A549 (cell line): ENCODE measurements at regions not wholly inside any gene's neighbourhood (a gene's known extent, or its start where the extent isn't known, plus 50 kb on each side); places are given as distances from the start of the nearest gene placed in this dataset.

Experiments used
- ATAC-seq, 2 experiments: fragments of 200-7000 bp in 1 of 2; fragments of >200 bp in 1 of 2; cut with Nextera tagmentation in 1 of 2; cut with Tn5 transposase in 1 of 2; 3 replicates each; pipeline versions ENCODE4 v1.8.0 to v1.9.1; 2018 to 2020; ENCODE audit warnings: mild to moderate bottlenecking in 1 of 2, moderate library complexity in 1 of 2
- CTCF ChIA-PET: fragments of 300-600 bp; sonication (Branson Sonifier 250); formaldehyde crosslinking; extraction: SDS; loops from one replicate; lab custom pipeline; 2021; ENCODE audit warnings: antibody characterized with exemption, inconsistent platforms; lab: Yijun Ruan, JAX
- POLR2A ChIA-PET: fragments of 350-600 bp; formaldehyde crosslinking; extraction: SDS; loops from one replicate; lab custom pipeline; 2021; ENCODE audit warnings: antibody characterized with exemption, inconsistent platforms; lab: Yijun Ruan, JAX
- DNase-seq, 2 experiments: peaks; one replicate each; pipeline versions ENCODE4 v3.0.0 to v3.0.0-alpha.2; 2011 to 2016; ENCODE audit warnings: low read depth in 1 of 2, low spot score in 1 of 2
- FAIRE-seq: peaks from 2 replicates; lab custom pipeline; 2011; peaks lifted over from hg19 to GRCh38; lab: Jason Lieb, UNC
- H3K27ac ChIP-seq, 2 experiments: fragments of >200 bp; sonication (Bioruptor Twin); formaldehyde crosslinking; 3 replicates each; pipeline ENCODE4 v1.5.1; 2016 to 2017
- H3K4me1 ChIP-seq: fragments of >200 bp; sonication (Bioruptor Twin); formaldehyde crosslinking; 3 replicates; pipeline ENCODE4 v1.6.1; 2016
- H3K4me2 ChIP-seq: fragments of >200 bp; sonication (Bioruptor Twin); formaldehyde crosslinking; 3 replicates; pipeline ENCODE4 v1.6.1; 2016
- H3K4me3 ChIP-seq: fragments of >200 bp; sonication (Bioruptor Twin); formaldehyde crosslinking; 3 replicates; pipeline ENCODE4 v1.5.1; 2016
- H3K9me3 ChIP-seq: fragments of >200 bp; sonication (Bioruptor Twin); formaldehyde crosslinking; 3 replicates; pipeline ENCODE4 v1.6.1; 2016
- CEBPB ChIP-seq, 2 experiments: fragments of >200 bp in 1 of 2; sonication (Bioruptor Twin) in 1 of 2; formaldehyde crosslinking in 1 of 2; IDR thresholded peaks; 2 replicates each; pipeline ENCODE4 v1.6.1; 2012 to 2016
- CHD4 ChIP-seq: fragments of 200-600 bp; sonication (generic); IDR thresholded peaks from 2 replicates; pipeline ENCODE4 v1.6.1; 2016; ENCODE audit warnings: antibody characterized with exemption, mild to moderate bottlenecking, borderline replicate concordance
- HEYL ChIP-seq: fragments of 250-450 bp; sonication (Bioruptor Pico); IDR thresholded peaks from 2 replicates; pipeline ENCODE4 v1.8.0; 2021; ENCODE audit warnings: mild to moderate bottlenecking, moderate library complexity
- KDM1A ChIP-seq: fragments of 200-600 bp; sonication (generic); IDR thresholded peaks from 2 replicates; pipeline ENCODE4 v1.6.1; 2016; ENCODE audit warnings: low read depth, mild to moderate bottlenecking
- NFE2L2 ChIP-seq: fragments of 150-350 bp; conservative IDR thresholded peaks from 2 replicates; pipeline ENCODE4 v1.6.1; 2014; ENCODE audit warnings: low read length
- NR3C1 ChIP-seq: fragments of >200 bp; sonication (Bioruptor Twin); formaldehyde crosslinking; IDR thresholded peaks from 3 replicates; pipeline ENCODE4 v1.6.1; 2017
- POLR2AphosphoS2 ChIP-seq: conservative IDR thresholded peaks from 2 replicates; pipeline ENCODE4 v1.6.1; 2012; ENCODE audit warnings: low read length, improper control_type of control experiment, inconsistent platforms
- RAD21 ChIP-seq, 2 experiments: fragments of >200 bp in 1 of 2; sonication (Bioruptor Twin) in 1 of 2; formaldehyde crosslinking in 1 of 2; IDR thresholded peaks in 1 of 2; conservative IDR thresholded peaks in 1 of 2; 2 replicates in 1 of 2; 3 replicates in 1 of 2; pipeline ENCODE4 v1.6.1; 2012 to 2018; ENCODE audit warnings: inconsistent platforms in 1 of 2
- RFX5 ChIP-seq: fragments of 450-650 bp; IDR thresholded peaks from 2 replicates; pipeline ENCODE4 v1.7.1; 2014; ENCODE audit warnings: antibody characterized with exemption, mild to moderate bottlenecking, moderate library complexity
- ZC3H11A ChIP-seq: fragments of 450-650 bp; IDR thresholded peaks from 2 replicates; pipeline ENCODE4 v1.6.1; 2014; ENCODE audit warnings: antibody characterized with exemption, mild to moderate bottlenecking
- ZSCAN20 ChIP-seq: fragments of 250-450 bp; sonication (Bioruptor Pico); IDR thresholded peaks from 2 replicates; pipeline ENCODE4 v1.8.0; 2022; ENCODE audit warnings: mild to moderate bottlenecking, moderate library complexity
- WGBS: methylation state at CpG from one replicate; pipeline ENCODE4 v1.1.6; 2017; ENCODE audit errors: missing lambda C conversion rate; 5-methylcytosine and 5-hydroxymethylcytosine counted together
- TF ChIP-seq, protein P1 (sequence below): IDR thresholded peaks from 2 replicates; pipeline ENCODE4 v1.6.1; 2012
- TF ChIP-seq, protein P2 (sequence below): fragments of >200 bp; sonication (Bioruptor Twin); formaldehyde crosslinking; IDR thresholded peaks from 3 replicates; pipeline ENCODE4 v1.6.1; 2016
- TF ChIP-seq, protein P3 (sequence below): fragments of 450-650 bp; IDR thresholded peaks from 2 replicates; pipeline ENCODE4 v1.6.1; 2014; ENCODE audit warnings: antibody characterized with exemption
- TF ChIP-seq, protein P4 (sequence below): fragments of 250-450 bp; sonication (Bioruptor Pico); IDR thresholded peaks from 2 replicates; pipeline ENCODE4 v1.5.0; 2021; ENCODE audit warnings: mild to moderate bottlenecking, moderate library complexity, borderline replicate concordance

DNA sequence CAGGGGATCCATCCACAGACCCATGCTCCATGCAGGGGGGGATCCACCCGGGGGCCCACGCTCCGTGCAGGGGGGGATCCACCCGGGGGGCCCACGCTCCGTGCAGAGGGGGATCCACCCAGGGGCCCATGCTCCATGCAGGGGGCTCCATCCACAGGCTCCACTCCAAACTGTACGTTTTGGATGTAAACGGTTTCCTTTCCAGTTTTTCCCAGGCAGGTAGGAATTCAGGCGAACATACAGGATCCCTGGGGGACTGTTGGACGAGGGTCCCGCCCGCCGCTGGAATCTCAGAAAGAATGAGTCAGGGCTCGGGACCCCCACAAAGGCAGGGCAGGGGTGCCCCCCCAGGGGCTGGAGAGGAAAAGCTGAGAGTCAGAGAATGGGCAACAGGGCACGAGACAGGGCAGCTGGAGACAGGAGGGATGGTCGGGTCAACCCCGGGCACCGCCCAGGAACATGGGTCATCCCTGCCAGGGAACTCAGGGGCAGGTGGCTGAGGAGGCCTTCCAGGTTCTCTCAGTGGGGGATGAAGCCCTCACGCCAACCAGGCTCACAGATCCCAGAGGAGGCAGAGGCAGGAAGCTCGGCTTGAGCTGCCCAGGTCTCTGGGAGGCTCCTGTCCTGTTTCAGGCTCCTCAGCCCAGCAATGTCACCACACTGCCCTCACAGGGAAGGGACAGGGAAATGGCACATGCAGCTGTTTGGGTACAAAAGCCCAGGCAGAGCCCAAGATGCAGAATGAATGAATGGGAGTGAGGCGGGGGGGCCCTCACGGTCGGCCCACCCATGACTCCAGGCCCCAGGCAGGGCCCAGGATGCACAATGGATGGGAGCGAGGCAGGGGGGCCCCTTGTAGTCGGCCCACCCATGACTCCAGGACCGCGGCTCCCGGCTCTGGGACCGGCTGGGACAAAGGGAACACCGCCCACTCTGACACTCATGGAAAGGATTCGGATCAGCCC is 200.2 kb downstream of the BRD1 start:
- H3K9me3 ChIP-seq: no peaks in the 10 kb centered on the region
- no peak for FAIRE-seq
- no peak; a peak in 1 of 6 replicates for ATAC-seq
- H3K4me1 ChIP-seq: no peaks in the 10 kb centered on the region
- DNase-seq: no peak
- TF ChIP-seq RAD21 (conservative IDR thresholded peaks at IDR 0.05 in 1 of 2, IDR thresholded peaks at IDR 0.05 in 1 of 2) (0 out of 5 replicates have a peak, but pooled peaks of 1 of the 2 experiments have one; percentile 10), HEYL (CRISPR knock-in tag) (no peak)
- H3K4me3 ChIP-seq: no peak overlapping the region
- H3K4me2 ChIP-seq: no peak overlapping the region
- H3K27ac ChIP-seq: no peak overlapping the region
- ChIA-PET POLR2A (no interaction called here), CTCF (interaction anchor here (1.2 to 1.3 kb wide), 2 partner anchors 194 to 1050 kb away, joined by 3 read pairs; no protein-coding TSS in a partner anchor)
- WGBS: 14% methylated on average over 13 of the region's 31 CpGs

DNA sequence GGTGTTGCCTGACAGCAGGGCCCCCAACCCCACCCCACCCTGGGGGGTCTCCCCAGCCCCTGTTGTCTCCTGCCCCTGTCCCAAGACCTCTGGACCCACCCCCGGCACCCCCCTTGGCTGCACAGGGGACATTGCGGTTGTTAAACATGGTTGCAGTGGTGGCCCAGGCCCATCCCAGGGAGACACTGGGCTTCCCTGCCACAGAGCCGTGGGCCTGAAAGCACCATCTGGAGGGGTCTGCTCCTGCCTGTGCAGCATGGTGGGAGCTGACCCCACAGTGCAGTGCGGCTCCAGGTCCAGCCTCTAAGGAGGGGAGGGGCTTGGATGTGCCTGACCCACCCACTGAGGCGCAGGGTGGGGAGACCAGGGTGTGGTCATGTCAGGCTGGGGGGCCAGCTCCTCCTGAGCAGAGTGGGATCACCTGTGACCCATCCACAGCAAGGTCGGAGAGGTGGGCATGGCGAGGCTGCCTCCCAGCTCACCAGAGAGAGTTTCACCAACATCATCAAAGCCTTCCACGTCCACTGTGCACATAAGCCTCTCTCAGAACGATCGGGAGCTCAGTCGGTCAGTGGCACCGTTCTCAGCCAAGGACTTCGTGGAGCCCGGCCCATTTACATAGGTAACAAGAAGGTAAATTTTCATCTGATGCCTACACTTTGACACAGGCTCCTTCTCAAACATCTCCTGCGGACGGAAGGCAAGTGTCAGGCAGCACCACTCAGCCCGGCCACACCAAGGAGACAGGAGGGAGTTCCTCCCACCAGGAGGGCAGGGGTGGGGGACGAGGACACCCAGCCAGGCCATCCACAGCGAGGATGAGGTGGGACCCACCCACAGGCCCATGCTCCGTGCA is 201.1 kb downstream of the BRD1 start:
- H3K4me2 ChIP-seq: no peak overlapping the region
- no peak for FAIRE-seq
- POLR2A ChIA-PET: no interaction called here
- no peak for TF ChIP-seq KDM1A
- no peak for TF ChIP-seq ZC3H11A
- TF ChIP-seq, protein P1, sequence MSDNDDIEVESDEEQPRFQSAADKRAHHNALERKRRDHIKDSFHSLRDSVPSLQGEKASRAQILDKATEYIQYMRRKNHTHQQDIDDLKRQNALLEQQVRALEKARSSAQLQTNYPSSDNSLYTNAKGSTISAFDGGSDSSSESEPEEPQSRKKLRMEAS: no peak
- TF ChIP-seq NR3C1: no peak
- TF ChIP-seq CHD4: no peak
- TF ChIP-seq, protein P2, sequence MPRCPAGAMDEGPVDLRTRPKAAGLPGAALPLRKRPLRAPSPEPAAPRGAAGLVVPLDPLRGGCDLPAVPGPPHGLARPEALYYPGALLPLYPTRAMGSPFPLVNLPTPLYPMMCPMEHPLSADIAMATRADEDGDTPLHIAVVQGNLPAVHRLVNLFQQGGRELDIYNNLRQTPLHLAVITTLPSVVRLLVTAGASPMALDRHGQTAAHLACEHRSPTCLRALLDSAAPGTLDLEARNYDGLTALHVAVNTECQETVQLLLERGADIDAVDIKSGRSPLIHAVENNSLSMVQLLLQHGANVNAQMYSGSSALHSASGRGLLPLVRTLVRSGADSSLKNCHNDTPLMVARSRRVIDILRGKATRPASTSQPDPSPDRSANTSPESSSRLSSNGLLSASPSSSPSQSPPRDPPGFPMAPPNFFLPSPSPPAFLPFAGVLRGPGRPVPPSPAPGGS: no peak
- no peak for TF ChIP-seq POLR2AphosphoS2
- TF ChIP-seq NFE2L2: no peak
- TF ChIP-seq ZSCAN20: no peak
- no peak for TF ChIP-seq RAD21 (conservative IDR thresholded peaks at IDR 0.05 in 1 of 2, IDR thresholded peaks at IDR 0.05 in 1 of 2)
- no peak for TF ChIP-seq CEBPB (IDR thresholded peaks at IDR 0.05)
- no peak for TF ChIP-seq RFX5
- TF ChIP-seq, protein P3, sequence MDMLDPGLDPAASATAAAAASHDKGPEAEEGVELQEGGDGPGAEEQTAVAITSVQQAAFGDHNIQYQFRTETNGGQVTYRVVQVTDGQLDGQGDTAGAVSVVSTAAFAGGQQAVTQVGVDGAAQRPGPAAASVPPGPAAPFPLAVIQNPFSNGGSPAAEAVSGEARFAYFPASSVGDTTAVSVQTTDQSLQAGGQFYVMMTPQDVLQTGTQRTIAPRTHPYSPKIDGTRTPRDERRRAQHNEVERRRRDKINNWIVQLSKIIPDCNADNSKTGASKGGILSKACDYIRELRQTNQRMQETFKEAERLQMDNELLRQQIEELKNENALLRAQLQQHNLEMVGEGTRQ: no peak
- TF ChIP-seq, protein P4, sequence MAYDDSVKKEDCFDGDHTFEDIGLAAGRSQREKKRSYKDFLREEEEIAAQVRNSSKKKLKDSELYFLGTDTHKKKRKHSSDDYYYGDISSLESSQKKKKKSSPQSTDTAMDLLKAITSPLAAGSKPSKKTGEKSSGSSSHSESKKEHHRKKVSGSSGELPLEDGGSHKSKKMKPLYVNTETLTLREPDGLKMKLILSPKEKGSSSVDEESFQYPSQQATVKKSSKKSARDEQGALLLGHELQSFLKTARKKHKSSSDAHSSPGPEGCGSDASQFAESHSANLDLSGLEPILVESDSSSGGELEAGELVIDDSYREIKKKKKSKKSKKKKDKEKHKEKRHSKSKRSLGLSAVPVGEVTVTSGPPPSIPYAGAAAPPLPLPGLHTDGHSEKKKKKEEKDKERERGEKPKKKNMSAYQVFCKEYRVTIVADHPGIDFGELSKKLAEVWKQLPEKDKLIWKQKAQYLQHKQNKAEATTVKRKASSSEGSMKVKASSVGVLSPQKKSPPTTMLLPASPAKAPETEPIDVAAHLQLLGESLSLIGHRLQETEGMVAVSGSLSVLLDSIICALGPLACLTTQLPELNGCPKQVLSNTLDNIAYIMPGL (CRISPR knock-in tag): no peak
- H3K9me3 ChIP-seq: no peaks in the 10 kb centered on the region
- 8% methylated on average over 10 of the region's 20 CpGs for WGBS
- no peak overlapping the region for H3K4me3 ChIP-seq
- no peak for DNase-seq
- no peaks in the 10 kb centered on the region for H3K4me1 ChIP-seq
- ATAC-seq: no peak
- no peak overlapping the region for H3K27ac ChIP-seq
- CTCF ChIA-PET: interaction anchor here (0.7 to 1.3 kb wide), 3 partner anchors 193 to 464 kb away, joined by 3 to 4 read pairs (median 3); no protein-coding TSS in a partner anchor
